ENCODE measurements at regions not wholly inside any gene's neighbourhood (a gene's known extent, or its start where the extent isn't known, plus 50 kb on each side); places are given as distances from the start of the nearest gene placed in this dataset.
A peak's percentile ranks its signal among the peaks of the same experiment; 100 is the strongest.

DNA sequence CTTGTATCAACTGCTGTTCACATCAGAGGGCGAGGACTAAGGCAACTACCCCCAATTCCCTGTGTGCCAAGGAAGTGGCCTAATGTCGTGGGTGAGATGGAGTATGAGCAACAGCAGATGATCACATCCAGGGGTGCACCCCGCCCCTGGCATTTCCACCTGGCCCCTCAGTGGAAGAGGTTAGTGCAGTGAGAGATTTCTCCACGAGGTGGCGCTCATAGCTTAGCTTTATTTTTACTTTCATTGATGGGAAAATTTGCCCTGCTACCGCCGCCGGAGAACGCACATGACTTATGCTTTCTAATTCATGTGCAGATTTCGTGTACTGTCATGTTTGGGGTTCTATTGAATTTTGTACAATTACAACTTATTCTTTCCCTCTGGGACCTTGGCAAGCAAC is 470.6 kb upstream of the MEX3C start:
- POLR2A ChIA-PET = no interaction called here
- TF ChIP-seq, protein P1, sequence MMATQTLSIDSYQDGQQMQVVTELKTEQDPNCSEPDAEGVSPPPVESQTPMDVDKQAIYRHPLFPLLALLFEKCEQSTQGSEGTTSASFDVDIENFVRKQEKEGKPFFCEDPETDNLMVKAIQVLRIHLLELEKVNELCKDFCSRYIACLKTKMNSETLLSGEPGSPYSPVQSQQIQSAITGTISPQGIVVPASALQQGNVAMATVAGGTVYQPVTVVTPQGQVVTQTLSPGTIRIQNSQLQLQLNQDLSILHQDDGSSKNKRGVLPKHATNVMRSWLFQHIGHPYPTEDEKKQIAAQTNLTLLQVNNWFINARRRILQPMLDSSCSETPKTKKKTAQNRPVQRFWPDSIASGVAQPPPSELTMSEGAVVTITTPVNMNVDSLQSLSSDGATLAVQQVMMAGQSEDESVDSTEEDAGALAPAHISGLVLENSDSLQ (IDR thresholded peaks at IDR 0.05) = no peak
- TF ChIP-seq L3MBTL2 (conservative IDR thresholded peaks at IDR 0.05) (no peak), CTBP1 (IDR thresholded peaks at IDR 0.05; ENCODE audit: borderline replicate concordance) (no peak), NFRKB (IDR thresholded peaks at IDR 0.05) (no peak), SP1 (IDR thresholded peaks at IDR 0.05) (no peak), ELF4 (IDR thresholded peaks at IDR 0.05) (no peak), FOXM1 (IDR thresholded peaks at IDR 0.05; ENCODE audit: borderline replicate concordance) (no peak), ARNT (IDR thresholded peaks at IDR 0.05) (no peak), SUZ12 (IDR thresholded peaks at IDR 0.05) (no peak), FOXA1 (IDR thresholded peaks at IDR 0.05) (no peak), BHLHE40 (IDR thresholded peaks at IDR 0.05; ENCODE audit: borderline replicate concordance) (no peak), ZNF384 (IDR thresholded peaks at IDR 0.05) (no peak), TARDBP (IDR thresholded peaks at IDR 0.05) (no peak), HDGF (IDR thresholded peaks at IDR 0.05; ENCODE audit: borderline replicate concordance) (no peak), LEF1 (IDR thresholded peaks at IDR 0.05; ENCODE audit: borderline replicate concordance) (no peak), FOXK2 (IDR thresholded peaks at IDR 0.05) (no peak)
- CTCF ChIA-PET = interaction anchor here (1.0 kb wide), 1 partner anchor 556 kb away, joined by 6 read pairs; no protein-coding TSS in a partner anchor
- DNase-seq (ENCODE audit: extremely low spot score) = peak; percentile 20

DNA sequence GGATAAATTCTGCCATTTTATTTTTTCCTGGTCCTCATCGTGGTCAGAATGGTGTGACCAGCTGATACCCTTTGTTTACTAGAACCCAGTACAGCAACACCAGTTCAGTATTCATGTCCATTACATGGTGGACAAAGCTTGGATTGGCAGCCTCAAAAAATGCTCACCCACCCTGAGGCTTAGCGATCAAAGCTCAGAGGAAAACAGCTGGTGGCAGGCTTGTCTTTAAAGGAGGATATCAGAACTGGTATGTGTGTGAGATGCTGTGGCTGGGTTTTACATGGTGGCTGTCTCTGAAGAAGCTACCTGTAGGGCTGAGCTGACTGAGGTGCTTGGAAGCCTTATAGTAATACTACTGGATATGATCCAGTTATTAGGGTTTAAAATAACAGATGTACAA is 471.1 kb upstream of the MEX3C start:
- POLR2A ChIA-PET = no interaction called here
- no peak for DNase-seq (ENCODE audit: extremely low spot score)
- CTCF ChIA-PET = interaction anchor here (0.6 to 1.0 kb wide), 2 partner anchors 557 to 1230 kb away, joined by 3 to 6 read pairs; no protein-coding TSS in a partner anchor
- TF ChIP-seq TARDBP (IDR thresholded peaks at IDR 0.05) (no peak), ZNF384 (IDR thresholded peaks at IDR 0.05) (no peak), HDGF (IDR thresholded peaks at IDR 0.05; ENCODE audit: borderline replicate concordance) (no peak), FOXM1 (IDR thresholded peaks at IDR 0.05; ENCODE audit: borderline replicate concordance) (no peak), FOXK2 (IDR thresholded peaks at IDR 0.05) (no peak), SP1 (IDR thresholded peaks at IDR 0.05) (no peak), ELF4 (IDR thresholded peaks at IDR 0.05) (no peak), L3MBTL2 (conservative IDR thresholded peaks at IDR 0.05) (no peak), BHLHE40 (IDR thresholded peaks at IDR 0.05; ENCODE audit: borderline replicate concordance) (no peak), NFRKB (IDR thresholded peaks at IDR 0.05) (no peak), ARNT (IDR thresholded peaks at IDR 0.05) (no peak), LEF1 (IDR thresholded peaks at IDR 0.05; ENCODE audit: borderline replicate concordance) (no peak), SUZ12 (IDR thresholded peaks at IDR 0.05) (no peak)
- TF ChIP-seq, protein P1 (IDR thresholded peaks at IDR 0.05) = no peak

DNA sequence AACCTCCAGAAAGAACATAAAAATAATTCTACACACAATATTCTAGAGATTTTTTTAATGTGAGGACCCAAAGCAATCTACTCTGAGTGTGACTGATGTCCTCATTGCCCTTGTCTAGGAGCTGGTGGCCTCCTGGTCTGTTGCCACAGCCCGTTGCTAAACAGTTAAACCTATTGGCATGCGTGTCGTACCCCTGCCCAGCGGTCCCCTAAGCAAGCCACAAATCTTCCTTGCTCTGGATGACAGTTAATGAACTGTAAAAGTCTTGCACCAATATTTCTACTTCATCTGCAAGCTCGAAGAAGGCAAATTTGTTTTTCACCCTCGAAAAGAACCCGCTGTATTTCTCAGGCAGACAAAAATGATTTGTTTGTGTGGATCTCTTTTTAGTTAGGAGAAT is 489.1 kb upstream of the MEX3C start:
- POLR2A ChIA-PET = no interaction called here
- TF ChIP-seq CTBP1 (IDR thresholded peaks at IDR 0.05; ENCODE audit: borderline replicate concordance) = no peak
- no peak for TF ChIP-seq L3MBTL2 (conservative IDR thresholded peaks at IDR 0.05)
- no peak for TF ChIP-seq SUZ12 (IDR thresholded peaks at IDR 0.05)
- no peak for TF ChIP-seq ZNF384 (IDR thresholded peaks at IDR 0.05)
- no peak for TF ChIP-seq LEF1 (IDR thresholded peaks at IDR 0.05; ENCODE audit: borderline replicate concordance)
- TF ChIP-seq, protein P1 (IDR thresholded peaks at IDR 0.05) = no peak
- TF ChIP-seq FOXA1 (IDR thresholded peaks at IDR 0.05) = no peak
- CTCF ChIA-PET = no interaction called here
- DNase-seq (ENCODE audit: extremely low spot score) = no peak

DNA sequence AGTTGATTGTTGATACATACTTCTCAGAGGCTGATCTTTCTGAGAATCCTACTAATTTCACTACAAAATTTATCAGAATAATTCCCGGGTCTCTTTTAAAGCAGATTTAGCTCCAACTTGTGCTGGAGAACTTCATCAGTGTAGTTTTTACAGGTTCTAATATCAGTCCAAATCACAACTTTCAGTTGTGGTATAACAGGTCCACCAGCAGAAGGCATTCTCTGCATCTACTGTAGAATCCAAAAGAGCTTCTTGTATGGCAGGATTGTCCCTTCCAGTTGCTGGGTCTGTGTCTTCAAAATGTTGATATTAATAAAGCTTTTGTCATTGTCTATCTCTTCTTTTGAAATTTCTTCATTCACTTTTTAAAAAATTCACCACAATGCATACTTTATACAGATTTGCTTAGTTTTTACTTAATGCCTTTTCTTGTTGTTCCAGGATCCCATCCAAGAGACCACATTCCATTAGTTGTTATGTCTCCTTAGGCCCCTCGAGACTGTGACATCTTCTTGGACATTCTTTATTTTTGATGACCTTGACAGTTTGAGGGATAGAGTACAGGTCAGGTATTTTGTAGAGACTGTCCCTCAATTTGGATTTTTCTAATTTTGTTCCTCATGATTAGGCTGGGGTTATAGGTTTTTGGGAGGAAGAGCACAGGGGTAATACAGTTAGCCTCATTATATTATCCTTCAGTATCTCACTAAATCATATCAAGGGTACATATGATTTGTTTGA is 490.5 kb upstream of the MEX3C start:
- ChIA-PET CTCF (no interaction called here), POLR2A (no interaction called here)
- DNase-seq (ENCODE audit: extremely low spot score) = no peak
- TF ChIP-seq TARDBP (IDR thresholded peaks at IDR 0.05) = no peak
- no peak for TF ChIP-seq CTBP1 (IDR thresholded peaks at IDR 0.05; ENCODE audit: borderline replicate concordance)
- TF ChIP-seq ARNT (IDR thresholded peaks at IDR 0.05) = no peak
- no peak for TF ChIP-seq SP1 (IDR thresholded peaks at IDR 0.05)

DNA sequence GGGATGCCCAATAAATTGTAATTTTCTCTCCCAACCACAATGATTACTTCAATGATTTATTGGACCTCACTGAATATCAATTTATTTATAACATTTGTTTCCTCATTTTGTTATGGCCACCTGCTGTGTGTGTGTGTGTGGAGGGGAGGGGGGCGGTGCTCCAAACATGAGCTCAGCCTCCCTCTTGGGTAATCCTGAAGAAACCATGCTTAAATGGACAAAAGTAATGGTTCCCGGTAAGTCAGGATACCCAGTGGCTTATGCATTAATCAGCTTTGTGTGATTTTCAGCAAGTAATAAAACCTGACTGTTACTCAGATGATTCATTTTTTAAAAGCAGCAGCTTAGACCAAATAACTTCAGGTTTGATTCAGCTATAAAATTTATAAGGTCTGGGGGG is 495.1 kb upstream of the MEX3C start:
- CTCF ChIA-PET = no interaction called here
- POLR2A ChIA-PET = no interaction called here

More for the DNA sequence above, 495.1 kb upstream of the MEX3C start:
- no peak for TF ChIP-seq ARNT (IDR thresholded peaks at IDR 0.05)
- TF ChIP-seq HDGF (IDR thresholded peaks at IDR 0.05; ENCODE audit: borderline replicate concordance) = no peak
- TF ChIP-seq SUZ12 (IDR thresholded peaks at IDR 0.05) = no peak
- TF ChIP-seq L3MBTL2 (conservative IDR thresholded peaks at IDR 0.05) = no peak
- no peak for TF ChIP-seq FOXM1 (IDR thresholded peaks at IDR 0.05; ENCODE audit: borderline replicate concordance)
- no peak for TF ChIP-seq FOXK2 (IDR thresholded peaks at IDR 0.05)
- TF ChIP-seq BHLHE40 (IDR thresholded peaks at IDR 0.05; ENCODE audit: borderline replicate concordance) = no peak
- no peak for TF ChIP-seq LEF1 (IDR thresholded peaks at IDR 0.05; ENCODE audit: borderline replicate concordance)
- no peak for TF ChIP-seq TARDBP (IDR thresholded peaks at IDR 0.05)
- no peak for TF ChIP-seq SP1 (IDR thresholded peaks at IDR 0.05)
- no peak for TF ChIP-seq FOXA1 (IDR thresholded peaks at IDR 0.05)
- no peak for TF ChIP-seq NFRKB (IDR thresholded peaks at IDR 0.05)
- no peak for TF ChIP-seq ZNF384 (IDR thresholded peaks at IDR 0.05)
- TF ChIP-seq, protein P1 (IDR thresholded peaks at IDR 0.05) = no peak
- no peak for DNase-seq (ENCODE audit: extremely low spot score)
